SK-N-SH (cell line): ENCODE measurements at regions not wholly inside any gene's neighbourhood (a gene's known extent, or its start where the extent isn't known, plus 50 kb on each side); places are given as distances from the start of the nearest gene placed in this dataset.

Experiments used
- CTCF ChIA-PET: fragments of 300-600, 350-600 bp; formaldehyde crosslinking; extraction: SDS; loops from one replicate; lab custom pipeline; 2021; lab: Yijun Ruan, JAX
- POLR2A ChIA-PET: fragments of 350-600 bp; sonication (Branson Sonifier 250); formaldehyde crosslinking; extraction: SDS; loops from one replicate; lab custom pipeline; 2020; ENCODE audit warnings: antibody characterized with exemption, inconsistent platforms; lab: Yijun Ruan, JAX
- DNase-seq: peaks from one replicate; pipeline ENCODE4 v3.0.0; 2012
- H2AFZ ChIP-seq: fragments of 200-600 bp; sonication (generic); 2 replicates; pipeline ENCODE4 v1.8.1; 2016; ENCODE audit warnings: antibody characterized with exemption, mild to moderate bottlenecking, low read depth
- H3F3A ChIP-seq: fragments of 200-600 bp; sonication (generic); replicated peaks from 2 replicates; pipeline ENCODE3; 2016; ENCODE audit warnings: antibody characterized with exemption, mild to moderate bottlenecking; ENCODE audit not compliant: insufficient read depth
- H3K27ac ChIP-seq, 2 experiments: fragments of 200-500 bp in 1 of 2; fragments of 200-600 bp in 1 of 2; sonication (Bioruptor generic) in 1 of 2; sonication (generic), shearing (Covaris generic) in 1 of 2; 2 replicates each; pipeline versions ENCODE4 v1.5.1 to v1.6.1; 2014 to 2016; ENCODE audit warnings: low read depth in 2 of 2, inconsistent platforms in 1 of 2, low read length in 1 of 2, mild to moderate bottlenecking in 1 of 2, mixed read lengths in 1 of 2
- H3K27me3 ChIP-seq: fragments of 200-600 bp; sonication (generic), shearing (Covaris generic); 2 replicates; pipeline ENCODE4 v1.6.1; 2016; ENCODE audit warnings: mixed run types; ENCODE audit not compliant: insufficient read depth
- H3K36me3 ChIP-seq, 2 experiments: fragments of 200-500 bp in 1 of 2; fragments of 200-600 bp in 1 of 2; sonication (Bioruptor generic) in 1 of 2; sonication (generic) in 1 of 2; replicated peaks in 1 of 2; 2 replicates each; pipeline versions ENCODE3 to v1.5.1; 2014 to 2016; ENCODE audit warnings: low read length in 1 of 2, mild to moderate bottlenecking in 1 of 2; ENCODE audit not compliant: insufficient read depth in 2 of 2, control insufficient read depth in 1 of 2
- H3K4me1 ChIP-seq, 2 experiments: fragments of 200-500 bp in 1 of 2; fragments of 200-600 bp in 1 of 2; sonication (Bioruptor generic) in 1 of 2; sonication (generic), shearing (Covaris generic) in 1 of 2; 2 replicates each; pipeline versions ENCODE4 v1.5.1 to v1.6.1; 2014 to 2016; ENCODE audit warnings: low read depth in 1 of 2, low read length in 1 of 2, mixed run types in 1 of 2; ENCODE audit not compliant: insufficient read depth in 2 of 2, control insufficient read depth in 1 of 2
- H3K4me2 ChIP-seq: fragments of 200-600 bp; sonication (generic), shearing (Covaris generic); 2 replicates; pipeline ENCODE4 v1.6.1; 2017; ENCODE audit warnings: mixed run types
- H3K4me3 ChIP-seq, 2 experiments: fragments of 200-500 bp in 1 of 2; fragments of 200-600 bp in 1 of 2; sonication (Bioruptor generic) in 1 of 2; sonication (generic), shearing (Covaris generic) in 1 of 2; 2 replicates each; pipeline versions ENCODE4 v1.5.1 to v1.8.1; 2014 to 2016; ENCODE audit warnings: low read depth in 2 of 2, inconsistent platforms in 1 of 2, low read length in 1 of 2, mild to moderate bottlenecking in 1 of 2, mixed read lengths in 1 of 2, moderate library complexity in 1 of 2
- H3K79me2 ChIP-seq: fragments of 200-600 bp; sonication (generic); 2 replicates; pipeline ENCODE4 v1.8.1; 2017; ENCODE audit warnings: mild to moderate bottlenecking; ENCODE audit not compliant: insufficient read depth
- H3K9ac ChIP-seq: fragments of 200-600 bp; sonication (generic); 2 replicates; pipeline ENCODE4 v1.6.1; 2017; ENCODE audit warnings: mixed run types
- H3K9me2 ChIP-seq: fragments of 200-600 bp; sonication (generic); 2 replicates; pipeline ENCODE4 v1.6.1; 2017; ENCODE audit warnings: mixed run types
- H3K9me3 ChIP-seq: fragments of 200-600 bp; sonication (generic); 2 replicates; pipeline ENCODE4 v1.6.1; 2017; ENCODE audit warnings: mixed run types, mild to moderate bottlenecking, moderate library complexity
- H4K20me1 ChIP-seq: fragments of 200-600 bp; sonication (generic); 2 replicates; pipeline ENCODE4 v1.6.1; 2017; ENCODE audit warnings: mild to moderate bottlenecking, mixed run types; ENCODE audit not compliant: insufficient read depth
- FOSL2 ChIP-seq: IDR thresholded peaks from 2 replicates; pipeline ENCODE4 v1.4.0; 2012; ENCODE audit warnings: low read depth, mild to moderate bottlenecking, moderate library complexity, borderline replicate concordance
- FOXJ3 ChIP-seq: sonication (generic); formaldehyde crosslinking; IDR thresholded peaks from 2 replicates; pipeline ENCODE4 v1.5.1; 2020; ENCODE audit warnings: mild to moderate bottlenecking, missing genetic modification reagents
- GATA2 ChIP-seq: sonication (generic); formaldehyde crosslinking; IDR thresholded peaks from 2 replicates; pipeline ENCODE4 v1.5.0; 2020; ENCODE audit warnings: mild to moderate bottlenecking, missing genetic modification reagents
- IRF3 ChIP-seq: fragments of 150-350 bp; IDR thresholded peaks from 2 replicates; pipeline ENCODE4 v1.6.1; 2016; ENCODE audit warnings: mild to moderate bottlenecking, low read depth, low read length
- JUND ChIP-seq: IDR thresholded peaks from 2 replicates; pipeline ENCODE4 v1.4.0; 2012
- MAX ChIP-seq: IDR thresholded peaks from 2 replicates; pipeline ENCODE4 v1.4.0; 2012; ENCODE audit warnings: low read depth
- MEF2A ChIP-seq: IDR thresholded peaks from 2 replicates; pipeline ENCODE4 v1.4.0; 2012; ENCODE audit warnings: low read depth, borderline replicate concordance
- MXI1 ChIP-seq: IDR thresholded peaks from 2 replicates; pipeline ENCODE4 v1.6.1; 2012; ENCODE audit warnings: mild to moderate bottlenecking, low read depth, low read length, improper control_type of control experiment
- NRF1 ChIP-seq: IDR thresholded peaks from 2 replicates; pipeline ENCODE4 v1.6.1; 2012; ENCODE audit warnings: low read depth, mild to moderate bottlenecking, low read length
- PBX3 ChIP-seq: IDR thresholded peaks from 2 replicates; pipeline ENCODE4; 2012
- RFX5 ChIP-seq: IDR thresholded peaks from 2 replicates; pipeline ENCODE4 v1.6.1; 2012; ENCODE audit warnings: mild to moderate bottlenecking, improper control_type of control experiment, low read length
- RXRA ChIP-seq: IDR thresholded peaks from 2 replicates; pipeline ENCODE4 v1.4.0; 2012; ENCODE audit warnings: low read depth, mild to moderate bottlenecking, borderline replicate concordance
- SMC3 ChIP-seq: IDR thresholded peaks from 2 replicates; pipeline ENCODE4 v1.6.1; 2012; ENCODE audit warnings: low read depth, low read length, improper control_type of control experiment
- TAF1 ChIP-seq: IDR thresholded peaks from 2 replicates; pipeline ENCODE4 v1.6.1; 2012; ENCODE audit warnings: low read depth, mild to moderate bottlenecking, low read length, moderate library complexity, borderline replicate concordance
- TCF12 ChIP-seq: IDR thresholded peaks from 2 replicates; pipeline ENCODE4 v1.4.0; 2012
- USF1 ChIP-seq: IDR thresholded peaks from 2 replicates; pipeline ENCODE4 v1.4.0; 2012; ENCODE audit warnings: low read depth, borderline replicate concordance
- USF2 ChIP-seq: fragments of 150-350 bp; IDR thresholded peaks from 2 replicates; pipeline ENCODE4 v1.6.1; 2017; ENCODE audit warnings: antibody characterized with exemption, low read length, low read depth, borderline replicate concordance
- YY1 ChIP-seq: IDR thresholded peaks from 2 replicates; pipeline ENCODE4 v1.4.0; 2012; ENCODE audit warnings: low read depth, mild to moderate bottlenecking
- ZBTB33 ChIP-seq: IDR thresholded peaks from 2 replicates; pipeline ENCODE4 v1.4.0; 2012; ENCODE audit warnings: low read depth, borderline replicate concordance
- WGBS: methylation state at CpG from one replicate; pipeline ENCODE4 v1.1.6; 2017; ENCODE audit warnings: low lambda C conversion rate; 5-methylcytosine and 5-hydroxymethylcytosine counted together

- POLR2A ChIA-PET, result no interaction called here
- H3K4me2 ChIP-seq, result no peak overlapping the region
- H3K27me3 ChIP-seq, result no peaks in the 10 kb centered on the region
- H3K9ac ChIP-seq, result no peak overlapping the region
- H3K9me2 ChIP-seq, result no peaks in the 10 kb centered on the region
- no peaks in the 10 kb centered on the region for H3F3A ChIP-seq
- no peaks in the 10 kb centered on the region for H3K4me1 ChIP-seq
- no peak overlapping the region for H2AFZ ChIP-seq
- H3K36me3 ChIP-seq, result no peaks in the 10 kb centered on the region
- no peaks in the 10 kb centered on the region for H3K79me2 ChIP-seq
- 27% methylated on average over 12 of the region's 12 CpGs for WGBS
- TF ChIP-seq MAX, result no peak
- TF ChIP-seq USF2, result no peak
- no peak for TF ChIP-seq RFX5
- TF ChIP-seq MEF2A, result no peak
- no peak for TF ChIP-seq SMC3
- TF ChIP-seq IRF3, result no peak
- no peak for TF ChIP-seq FOSL2
- TF ChIP-seq GATA2 (CRISPR knock-in tag), result no peak
- no peak for TF ChIP-seq RXRA
- TF ChIP-seq, all 33 proteins: peak for 0
- H3K27ac ChIP-seq, result no peak overlapping the region
- no peak for DNase-seq
- no peaks in the 10 kb centered on the region for H3K9me3 ChIP-seq
- no peak overlapping the region for H3K4me3 ChIP-seq
- CTCF ChIA-PET, result interaction anchor here (0.8 to 1.9 kb wide), 5 partner anchors 15 to 212 kb away, joined by 3 to 5 read pairs (median 3); no protein-coding TSS in a partner anchor
- no peaks in the 10 kb centered on the region for H4K20me1 ChIP-seq
These were observed 224.7 kb upstream of the GJB5 start for GRCh38 chr1:34529935-34530859.

- ChIA-PET POLR2A (no interaction called here), CTCF (interaction anchor here (1.2 kb wide), 2 partner anchors 9 to 15 kb away, joined by 3 to 5 read pairs; no protein-coding TSS in a partner anchor)
- H3K4me2 ChIP-seq, result no peak overlapping the region
- no peak overlapping the region for H3K27ac ChIP-seq
- TF ChIP-seq MXI1 (no peak), ZBTB33 (no peak), TCF12 (no peak), YY1 (no peak), FOXJ3 (no peak), USF1 (no peak), TAF1 (no peak), PBX3 (no peak), FOSL2 (no peak), MAX (no peak), JUND (no peak), NRF1 (no peak)
- H3K36me3 ChIP-seq, result no peaks in the 10 kb centered on the region
- no peak overlapping the region for H2AFZ ChIP-seq
- WGBS, result 0% methylated on average over 2 of the region's 3 CpGs
- no peaks in the 10 kb centered on the region for H3K79me2 ChIP-seq
- H3K4me1 ChIP-seq, result no peaks in the 10 kb centered on the region
- no peaks in the 10 kb centered on the region for H3K9me3 ChIP-seq
- H3K4me3 ChIP-seq, result no peak overlapping the region
- no peak for DNase-seq
- H3F3A ChIP-seq, result no peaks in the 10 kb centered on the region
- no peaks in the 10 kb centered on the region for H3K27me3 ChIP-seq
- H4K20me1 ChIP-seq, result no peaks in the 10 kb centered on the region
- H3K9me2 ChIP-seq, result no peaks in the 10 kb centered on the region
- no peak overlapping the region for H3K9ac ChIP-seq
These were observed 222.7 kb upstream of the GJB5 start for GRCh38 chr1:34532113-34532512.
